Stimulated activated CD4-positive, alpha-beta T cell treated with anti-CD3 and anti-CD28 coated beads, Interleukin-15, amount 100 ng/mL, for 24 hours (primary cell): ENCODE measurements at regions not wholly inside any gene's neighbourhood (a gene's known extent, or its start where the extent isn't known, plus 50 kb on each side); places are given as distances from the start of the nearest gene placed in this dataset.

Source experiments
- DNase-seq: peaks from one replicate; pipeline ENCODE4 v3.0.0-alpha.2; 2020

DNA sequence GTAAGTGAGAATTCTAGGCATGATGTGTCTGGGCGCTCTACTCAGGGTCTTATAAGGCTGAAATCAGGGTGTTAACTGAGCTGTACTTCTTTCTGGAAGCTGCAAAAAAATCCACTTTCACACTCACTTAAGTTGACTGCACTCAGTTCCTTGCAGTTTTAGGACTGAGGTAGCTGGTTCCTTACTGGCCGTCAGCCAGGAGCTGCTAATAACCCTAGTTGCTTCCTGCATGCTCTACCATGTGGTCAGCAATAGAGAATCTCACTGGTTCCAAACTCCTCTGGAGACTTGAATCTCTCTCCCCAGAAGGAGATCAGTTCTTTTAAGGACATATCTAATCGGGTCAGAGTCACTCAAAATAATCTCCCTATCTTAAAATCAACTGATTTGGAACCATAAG lies 911.2 kb downstream of the EFNA5 start:
- DNase-seq: no peak

- no peak for DNase-seq
These were observed 911.6 kb downstream of the EFNA5 start for GRCh38 chr5:106759152-106759551.

DNA sequence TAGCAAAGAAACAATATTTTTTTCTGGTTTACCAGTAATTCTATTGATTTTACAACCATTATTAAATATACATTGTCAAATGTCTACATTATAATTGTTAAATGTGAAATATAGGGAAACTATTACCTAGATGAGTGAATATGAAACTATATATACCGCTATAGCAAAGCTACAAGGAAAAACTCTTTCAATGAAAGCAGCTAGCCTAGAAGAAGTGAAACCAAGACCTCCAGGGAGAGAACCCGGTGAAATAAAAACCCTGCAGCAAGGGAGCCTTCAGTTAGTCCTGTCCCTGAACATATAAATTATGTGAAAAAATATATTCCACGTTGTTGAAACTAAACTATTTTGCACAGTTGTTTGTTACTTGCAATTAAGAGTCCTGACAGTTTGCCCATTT lies 913.1 kb downstream of the EFNA5 start:
- DNase-seq: no peak

GRCh38 chr5:106755789-106756188 lies 914.9 kb downstream of the EFNA5 start:
- no peak for DNase-seq

DNA sequence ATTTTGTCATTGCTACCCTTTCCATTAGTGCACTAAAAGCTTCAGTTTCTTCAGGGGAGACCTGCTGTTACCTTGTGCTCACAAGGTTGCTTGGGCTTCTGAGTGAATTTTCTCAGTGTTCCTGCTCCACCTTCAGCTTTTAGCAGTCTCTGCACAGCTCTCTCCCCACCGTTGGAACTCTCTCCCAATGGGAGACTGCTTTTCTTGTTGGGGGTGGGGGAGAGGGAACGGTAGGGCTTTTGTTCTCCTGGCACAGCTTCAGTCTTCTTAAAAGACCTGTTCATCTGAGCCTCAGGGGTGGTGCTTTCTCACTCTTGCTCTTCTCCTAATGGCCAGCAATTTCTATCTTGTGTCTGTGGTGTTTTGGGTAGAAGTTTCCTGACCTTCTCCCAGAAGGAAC lies 915.7 kb downstream of the EFNA5 start:
- no peak for DNase-seq

- DNase-seq: no peak
These were observed 920.9 kb downstream of the EFNA5 start for GRCh38 chr5:106749826-106750225.

GRCh38 chr5:106739127-106739526 lies 931.6 kb downstream of the EFNA5 start:
- DNase-seq: no peak

DNA sequence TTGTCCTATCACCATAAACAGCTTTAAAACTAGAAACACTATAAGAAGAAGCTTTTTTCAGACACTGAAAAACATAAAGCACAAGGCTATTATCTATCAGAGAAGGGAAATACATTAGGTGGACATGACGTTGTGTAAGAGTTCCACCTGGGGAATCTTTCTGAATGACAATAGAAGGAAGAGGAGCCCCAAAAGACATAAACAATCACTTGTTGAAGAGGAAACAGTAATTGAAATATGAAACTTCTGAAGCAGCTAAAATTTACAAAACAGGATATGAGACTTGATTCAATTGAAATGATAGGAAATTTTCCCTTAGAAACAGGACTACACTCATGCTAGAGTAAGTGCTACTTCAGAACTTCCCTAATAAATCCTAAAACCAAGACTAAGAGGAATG lies 933.6 kb downstream of the EFNA5 start:
- DNase-seq: no peak

- DNase-seq: no peak
These were observed 938.1 kb downstream of the EFNA5 start for GRCh38 chr5:106732624-106733023.

DNA sequence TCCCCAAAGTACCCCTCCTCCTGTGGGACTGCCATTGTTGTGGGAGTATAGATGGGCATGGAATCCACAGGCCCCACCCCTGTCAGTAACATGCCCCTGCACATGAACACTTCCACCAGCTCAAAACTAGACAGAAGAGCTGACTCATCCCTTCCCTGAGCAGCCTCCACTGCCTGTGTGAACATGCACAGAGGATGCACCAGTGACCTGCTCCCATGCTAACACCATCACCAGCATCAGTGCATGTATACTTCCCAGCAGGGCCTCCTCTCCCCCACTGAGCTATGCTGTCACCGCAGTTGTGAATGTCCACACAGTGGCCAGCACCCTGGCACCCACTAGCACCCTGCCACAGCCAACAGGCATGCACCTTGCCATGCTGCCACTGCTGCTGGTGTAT lies 939.8 kb downstream of the EFNA5 start:
- no peak for DNase-seq

- no peak for DNase-seq
These were observed 940.2 kb downstream of the EFNA5 start for GRCh38 chr5:106730506-106730905.

- no peak for DNase-seq
These were observed 942.5 kb downstream of the EFNA5 start for GRCh38 chr5:106728208-106728607.

GRCh38 chr5:106727071-106727470 lies 943.7 kb downstream of the EFNA5 start:
- no peak for DNase-seq

DNA sequence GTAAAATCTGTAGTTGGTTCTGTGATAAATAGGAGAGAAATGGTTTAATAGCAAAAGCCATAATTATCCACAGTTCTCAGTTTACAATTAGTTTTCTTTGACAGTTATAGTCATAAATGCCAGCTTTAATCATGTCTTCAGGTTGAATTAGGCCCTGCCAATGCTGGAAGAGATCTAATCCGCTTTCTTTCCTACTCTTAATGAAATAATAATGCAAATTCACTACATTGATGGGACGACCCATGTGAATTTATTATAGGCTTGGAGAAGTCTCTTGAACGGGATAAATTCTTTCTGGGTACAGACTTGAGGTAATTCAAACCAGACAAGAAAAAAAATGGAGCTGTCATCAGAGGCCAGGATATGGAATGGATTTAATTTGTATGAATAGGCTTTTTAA lies 950.4 kb downstream of the EFNA5 start:
- no peak for DNase-seq

DNA sequence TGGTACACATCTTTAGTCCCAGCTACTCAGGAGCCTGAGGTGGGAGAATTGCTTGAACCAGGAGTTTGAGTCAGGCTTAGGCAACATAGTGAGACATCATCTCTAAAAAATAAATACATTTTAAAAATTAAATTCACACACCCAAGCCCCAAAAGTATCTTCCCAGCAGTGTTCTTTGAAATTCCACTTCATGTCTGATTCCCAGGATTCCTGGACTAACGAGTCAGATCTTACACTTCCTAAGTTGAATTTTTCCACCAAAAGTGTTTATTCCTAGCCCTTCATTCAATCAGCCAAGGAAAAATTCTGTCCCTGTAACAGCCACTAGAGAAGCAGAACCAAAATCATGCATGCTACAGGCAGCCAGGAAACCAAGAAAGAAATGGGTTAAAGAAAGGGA lies 970.9 kb downstream of the EFNA5 start:
- no peak for DNase-seq

DNA sequence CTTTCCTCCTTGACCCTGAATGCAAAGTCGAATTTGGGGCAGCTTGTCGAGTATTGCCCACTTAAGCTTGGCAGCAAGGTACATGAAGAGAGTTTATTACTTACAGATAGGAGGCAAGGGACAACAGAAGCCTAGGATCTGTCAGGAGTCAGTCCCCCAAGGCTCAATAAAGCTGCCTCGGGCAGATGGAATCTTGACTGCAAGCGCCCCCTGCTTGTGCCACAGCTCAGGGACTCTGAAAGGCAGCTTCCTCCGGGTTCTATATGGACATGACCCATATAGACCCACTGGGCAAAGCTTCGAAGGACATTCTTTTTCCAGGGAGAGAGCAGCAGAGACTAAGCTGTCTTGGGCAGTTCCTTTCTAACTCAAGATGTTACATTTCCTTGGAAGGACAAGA lies 971.5 kb downstream of the EFNA5 start:
- DNase-seq: no peak

GRCh38 chr5:106698169-106698568 lies 972.6 kb downstream of the EFNA5 start:
- no peak for DNase-seq

GRCh38 chr5:106691701-106692100 lies 979.0 kb downstream of the EFNA5 start:
- no peak for DNase-seq

GRCh38 chr5:106690585-106690984 lies 980.2 kb downstream of the EFNA5 start:
- no peak for DNase-seq

DNA sequence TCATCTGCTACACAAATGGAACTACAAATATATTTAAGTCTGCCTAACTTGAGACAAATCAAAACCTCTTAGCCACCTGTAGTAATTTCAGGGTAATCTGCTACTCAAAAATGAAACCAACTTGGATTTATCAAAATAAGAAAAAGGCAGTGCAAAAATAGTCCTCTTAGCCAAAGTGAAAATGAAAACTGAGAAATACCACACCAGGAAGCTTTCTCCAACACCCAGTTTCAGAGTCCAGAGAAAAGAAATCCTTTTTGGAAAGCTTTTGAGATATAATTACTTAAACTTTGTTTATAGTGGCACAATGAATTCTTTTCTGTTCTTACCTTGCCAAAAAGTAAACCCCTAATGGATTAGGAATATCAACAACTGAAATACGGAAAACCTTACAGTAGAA lies 990.4 kb downstream of the EFNA5 start:
- DNase-seq: no peak

DNA sequence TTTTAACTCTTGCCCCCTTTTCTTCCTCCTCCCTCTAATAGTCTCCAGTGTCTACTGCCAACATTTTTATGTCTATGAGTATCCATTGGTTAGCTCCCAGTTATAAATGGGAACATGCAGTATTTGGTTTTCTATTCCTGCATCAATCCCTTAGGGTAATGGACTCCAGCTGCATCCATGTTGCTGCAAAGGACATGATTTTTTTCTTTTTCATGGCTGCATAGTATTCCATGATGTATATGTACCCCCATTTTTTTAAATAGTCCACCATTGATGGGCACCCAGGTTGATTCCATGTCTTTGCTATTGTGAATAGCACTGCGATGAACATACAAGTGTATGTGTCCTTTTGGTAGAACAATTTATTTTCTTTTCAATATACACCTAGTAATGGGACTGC lies 993.7 kb downstream of the EFNA5 start:
- DNase-seq: no peak

- DNase-seq: no peak
These were observed 995.0 kb downstream of the EFNA5 start for GRCh38 chr5:106675687-106676086.

DNA sequence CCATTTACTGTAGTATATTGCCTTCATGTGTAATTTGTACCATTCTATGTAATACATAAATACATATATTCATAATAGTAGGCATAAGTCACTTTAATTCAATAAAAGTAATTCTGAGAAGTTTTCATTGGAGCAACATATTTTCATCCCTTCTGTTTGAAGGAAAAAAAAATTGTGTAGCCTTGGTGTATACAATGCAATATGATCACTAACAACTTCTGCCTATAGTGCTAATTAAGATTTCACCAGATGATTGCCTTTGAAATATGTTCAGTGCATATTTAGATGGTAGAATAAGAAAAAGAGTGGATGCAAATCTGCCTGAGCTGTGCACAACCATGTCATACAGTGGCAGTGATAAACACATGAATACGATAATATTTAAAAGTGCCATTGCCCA lies 996.8 kb downstream of the EFNA5 start:
- no peak for DNase-seq

DNA sequence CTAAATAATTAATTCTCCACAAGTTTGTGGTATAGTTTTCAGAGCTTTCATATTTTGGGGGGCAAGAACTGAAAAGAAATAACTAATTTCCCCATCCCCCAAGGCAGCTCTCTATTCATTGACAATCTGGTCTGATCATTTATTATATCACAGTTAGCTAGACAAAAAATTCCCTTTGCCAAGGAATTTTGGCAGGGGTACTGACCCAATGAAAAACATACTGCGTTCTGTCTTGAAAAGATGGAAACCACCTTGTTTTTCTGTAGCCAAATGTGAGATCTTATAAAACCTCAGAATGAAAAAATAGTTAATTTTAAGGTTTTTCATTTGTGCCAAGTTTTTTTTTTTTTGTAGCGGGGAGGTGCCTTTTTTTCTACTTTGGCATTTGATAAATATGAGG lies 1008.9 kb downstream of the EFNA5 start:
- no peak for DNase-seq

GRCh38 chr5:106660681-106661080 lies 1010.1 kb downstream of the EFNA5 start:
- no peak for DNase-seq

- no peak for DNase-seq
These were observed 1012.6 kb downstream of the EFNA5 start for GRCh38 chr5:106658150-106658549.
